ENCODE measurements at regions not wholly inside any gene's neighbourhood (a gene's known extent, or its start where the extent isn't known, plus 50 kb on each side); places are given as distances from the start of the nearest gene placed in this dataset.
A peak's percentile ranks its signal among the peaks of the same experiment; 100 is the strongest.

DNA sequence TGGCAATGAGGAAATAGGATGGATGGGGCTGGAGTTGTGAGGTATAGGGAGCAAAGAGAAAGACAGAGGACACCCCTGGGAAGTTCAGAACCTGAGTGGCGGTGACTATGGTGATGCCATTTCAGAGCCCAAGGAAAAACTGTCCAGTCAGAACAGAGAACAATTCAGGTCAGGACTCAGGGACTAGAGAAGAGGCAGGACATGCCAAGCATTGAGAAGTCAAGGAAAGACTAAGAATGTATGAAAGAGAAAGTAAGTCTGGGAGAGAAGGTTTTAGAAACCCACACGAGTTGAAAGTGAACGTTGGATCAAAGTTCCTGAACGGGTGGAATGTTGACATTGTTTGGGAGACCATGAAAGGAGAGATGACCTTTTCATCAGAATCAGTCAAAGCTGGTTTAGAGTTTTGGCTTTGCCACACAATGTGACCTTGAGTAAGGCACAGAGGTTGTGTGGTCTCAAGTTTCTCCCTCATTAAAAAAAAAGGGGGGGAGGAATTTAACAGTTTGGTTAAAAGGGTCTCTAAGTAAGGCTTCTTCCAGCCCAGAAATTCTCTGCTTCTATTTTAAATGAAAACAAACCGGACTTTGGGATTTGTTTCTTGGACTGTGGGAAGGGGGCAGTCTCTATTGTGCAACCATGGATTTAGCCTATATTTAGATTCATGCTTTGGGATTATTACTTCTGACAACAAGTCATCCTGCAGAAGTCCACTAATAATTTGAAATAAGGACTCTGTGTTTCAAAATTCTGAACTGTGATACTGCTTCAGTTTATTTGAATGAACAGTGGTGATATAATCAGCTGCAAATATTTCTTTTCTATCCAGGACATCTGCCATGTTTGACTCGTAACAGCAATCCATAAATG, 315.9 kb upstream of the TBL1XR1 start:
- no peak for DNase-seq (ENCODE audit: low spot score)

DNA sequence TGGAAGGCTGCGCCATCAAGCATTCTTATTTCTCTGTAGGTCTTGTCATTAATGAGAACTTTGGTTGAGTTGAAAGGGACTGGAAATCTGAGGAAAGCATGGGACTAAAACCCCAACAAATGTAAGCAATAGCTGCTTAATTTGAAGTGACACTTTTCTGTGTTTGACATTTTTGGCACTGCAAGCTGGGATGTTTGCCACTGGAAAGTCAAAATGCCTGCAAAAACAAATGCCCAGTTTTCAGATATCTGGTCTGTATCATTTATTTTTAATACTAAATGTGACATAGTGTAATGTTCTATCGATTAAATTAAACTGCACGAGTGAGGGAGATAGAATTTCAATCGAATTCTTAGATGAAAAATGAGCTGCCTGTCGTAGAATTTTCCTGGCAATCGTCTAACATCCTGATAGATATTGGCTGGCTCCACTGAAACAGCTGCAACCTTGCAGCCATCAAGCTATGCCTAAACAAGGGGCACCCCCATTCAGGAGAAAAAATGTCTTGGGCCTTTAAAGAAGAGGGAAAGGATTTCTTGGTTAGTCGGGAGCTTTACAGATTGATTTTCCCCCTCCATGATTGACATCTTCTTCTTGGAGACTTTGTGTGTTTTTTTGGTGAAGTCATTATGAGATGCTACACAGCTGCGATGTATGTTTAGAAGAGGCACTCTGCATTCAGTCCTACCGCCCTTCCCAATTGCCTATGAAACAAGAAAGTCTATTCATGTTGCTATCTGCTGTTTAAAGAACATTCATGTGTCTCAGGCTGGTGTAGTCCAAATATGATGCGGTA, 316.7 kb upstream of the TBL1XR1 start:
- DNase-seq (ENCODE audit: low spot score) = no peak

DNA sequence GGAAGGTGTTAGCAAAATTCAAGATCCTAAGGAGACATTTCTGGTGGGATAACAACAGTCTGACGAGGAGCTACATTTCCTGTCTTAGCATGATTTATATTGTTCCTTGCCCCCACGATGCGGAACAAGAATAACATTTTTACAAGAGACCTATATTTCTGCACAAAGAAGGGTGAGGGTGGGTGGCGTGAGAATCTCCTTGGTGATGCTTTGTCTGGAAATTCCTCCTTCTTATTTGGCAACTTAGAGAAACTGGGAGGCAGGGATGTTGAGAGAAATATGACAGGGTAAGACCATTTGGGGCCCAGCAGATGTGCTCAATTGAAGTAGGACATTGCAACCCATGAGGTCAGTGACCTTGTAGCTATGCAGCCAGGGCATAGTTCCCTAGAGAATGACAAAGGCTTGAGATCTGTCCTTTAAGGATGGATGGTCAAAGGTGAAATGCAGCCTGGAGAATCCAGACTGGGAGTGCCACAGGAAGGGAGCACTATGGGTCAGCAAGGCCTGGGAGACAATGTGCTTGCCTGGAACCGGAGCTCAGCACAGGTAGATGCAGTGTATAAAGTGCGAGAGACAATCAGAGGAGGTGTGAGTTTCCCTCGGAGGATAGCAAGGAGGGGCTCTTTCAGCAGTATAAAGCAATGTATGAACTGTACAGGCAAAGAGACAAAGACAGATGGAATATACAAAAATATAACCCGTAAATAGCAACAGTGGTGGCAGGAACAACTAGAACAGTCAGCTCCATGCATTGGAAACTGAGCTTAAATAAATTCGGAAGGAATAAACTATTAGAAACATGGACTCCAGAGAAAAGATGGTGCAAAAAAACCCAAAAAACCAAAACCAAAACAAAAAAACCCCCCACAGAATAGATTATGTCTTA, 317.6 kb upstream of the TBL1XR1 start:
- no peak for DNase-seq (ENCODE audit: low spot score)

DNA sequence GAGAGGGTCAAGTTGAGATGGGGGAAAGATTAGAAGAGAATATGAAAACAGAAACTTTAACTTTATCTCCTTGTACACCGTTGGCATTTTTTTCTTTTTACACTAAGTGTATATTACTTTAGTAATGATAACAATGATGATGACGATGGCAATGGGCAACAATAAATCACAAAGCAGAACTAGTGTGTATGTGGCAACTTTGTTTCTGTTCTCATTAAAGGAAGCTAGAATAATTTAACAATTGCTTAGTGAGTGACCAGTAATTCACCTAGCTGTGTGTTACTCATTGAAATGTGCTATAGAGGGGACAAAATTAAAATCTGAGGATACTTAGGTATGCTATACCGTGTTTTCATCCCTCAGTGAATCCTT, 318.5 kb upstream of the TBL1XR1 start:
- DNase-seq (ENCODE audit: low spot score) = no peak

DNA sequence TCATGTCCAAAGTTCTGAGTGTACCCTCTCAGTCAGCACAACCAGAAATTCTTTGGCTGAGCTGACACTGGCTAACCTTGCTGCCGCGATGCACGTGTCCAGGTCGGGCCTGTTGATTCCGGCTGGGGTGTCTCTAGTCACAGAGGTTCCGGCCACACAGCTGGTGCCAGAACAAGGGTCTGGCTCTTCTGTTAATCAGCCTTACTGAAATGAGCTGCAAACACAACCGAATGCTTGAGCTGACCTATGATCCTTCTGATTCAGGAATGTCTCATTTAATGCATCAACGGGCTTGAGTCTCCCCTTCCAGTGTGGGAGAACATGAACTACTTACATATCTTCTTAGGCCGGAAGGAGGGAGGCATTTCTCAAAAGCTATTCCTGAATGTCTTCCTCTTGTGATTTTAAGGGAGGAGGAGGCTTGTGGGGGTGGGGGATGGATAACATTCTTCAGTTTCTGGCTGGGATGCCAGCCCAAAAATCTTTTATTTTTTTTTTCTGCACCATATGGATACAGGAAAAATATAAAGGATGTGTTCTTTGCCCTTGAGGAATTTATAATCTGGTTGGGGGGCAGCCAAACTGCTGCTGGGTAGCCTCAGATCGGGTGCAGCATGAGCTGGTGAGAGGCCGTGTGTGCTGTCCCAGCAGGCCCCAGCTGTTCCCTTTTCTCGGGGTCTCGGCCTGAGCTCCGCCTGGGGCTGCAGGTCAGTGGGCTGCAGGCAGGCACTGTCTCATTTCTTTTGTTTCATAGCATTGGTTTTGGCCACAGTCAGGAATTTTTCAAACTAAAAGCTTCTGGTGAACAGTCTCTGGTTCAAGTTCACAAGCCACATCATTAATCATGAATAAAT, 319.1 kb upstream of the TBL1XR1 start:
- DNase-seq (ENCODE audit: low spot score) = no peak

DNA sequence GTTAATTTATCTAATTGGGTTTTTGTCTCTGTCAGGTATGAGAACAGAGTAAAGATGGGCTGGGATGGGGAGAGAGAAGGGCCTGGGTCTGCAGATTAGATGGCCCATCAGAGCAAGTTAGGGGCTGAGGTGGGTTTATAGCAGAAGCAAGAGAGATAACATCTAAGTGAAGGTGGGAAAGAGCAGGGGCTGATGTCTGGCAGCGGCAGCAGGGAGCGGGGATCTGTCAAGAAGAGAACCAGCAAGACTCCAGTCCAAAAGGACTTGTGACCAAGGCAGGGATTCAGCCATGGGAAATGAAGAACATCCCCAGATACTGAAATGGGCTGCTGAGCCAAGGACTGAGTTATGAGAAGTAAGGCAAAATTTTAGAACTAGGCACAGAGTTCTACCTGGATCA, 320.6 kb upstream of the TBL1XR1 start:
- DNase-seq (ENCODE audit: low spot score) = no peak

DNA sequence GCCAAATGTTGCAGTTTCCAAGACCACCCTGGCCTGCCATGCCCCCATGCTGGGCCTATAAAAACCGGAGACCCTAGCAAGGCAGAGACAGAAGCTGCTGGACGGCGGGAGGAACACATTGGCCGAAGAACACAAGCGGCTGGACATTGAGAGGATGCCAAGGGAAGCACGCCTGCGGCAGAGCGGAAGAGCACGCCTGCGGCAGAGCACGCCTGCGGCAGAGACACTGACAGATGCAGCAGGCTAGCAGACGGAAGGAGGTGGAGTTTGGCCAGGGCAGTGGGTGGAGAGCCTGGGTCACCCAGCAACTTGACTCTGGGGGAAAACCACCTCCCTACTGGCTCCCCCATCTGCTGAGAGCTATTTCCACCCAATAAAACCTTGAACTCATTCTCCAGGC, 322.3 kb upstream of the TBL1XR1 start:
- no peak for DNase-seq (ENCODE audit: low spot score)

DNA sequence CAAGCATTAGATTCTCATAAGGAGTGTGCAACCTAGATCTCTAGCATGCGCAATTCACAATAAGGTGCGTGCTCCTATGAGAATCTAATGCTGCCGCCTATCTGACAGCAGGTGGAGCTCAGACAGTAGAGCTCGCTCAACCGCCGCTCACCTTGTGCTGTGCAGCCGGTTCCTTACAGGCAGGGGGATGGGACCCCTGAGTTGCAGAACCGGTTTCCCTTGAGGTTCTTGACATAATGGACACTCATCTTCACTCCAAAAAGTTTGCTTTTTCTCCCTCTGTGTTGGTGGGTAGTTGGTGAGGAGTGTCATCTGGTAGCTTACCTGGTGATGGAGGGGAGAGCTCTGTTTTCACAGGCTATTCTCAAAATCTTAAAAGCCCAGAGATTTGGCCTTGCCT, 324.0 kb upstream of the TBL1XR1 start:
- peak; percentile 80 for DNase-seq (ENCODE audit: low spot score)

DNA sequence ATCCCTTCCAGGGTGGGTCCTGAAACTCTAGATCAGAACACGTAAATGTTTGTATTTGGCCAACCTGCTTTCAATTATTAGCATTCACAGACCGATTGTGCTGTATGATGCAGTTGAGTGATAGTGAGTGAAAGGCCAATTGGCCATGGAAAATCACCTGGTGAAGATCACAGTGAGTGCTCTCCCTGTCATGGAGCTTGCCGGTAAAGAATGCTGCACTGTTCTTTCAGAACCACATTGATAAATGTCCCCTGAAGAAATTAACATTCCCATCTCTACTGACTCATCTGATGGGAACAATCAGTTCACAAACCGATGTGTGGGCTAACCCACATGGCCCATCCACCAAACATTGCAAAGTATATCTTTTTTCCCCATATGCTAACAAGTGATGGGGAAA, 324.8 kb upstream of the TBL1XR1 start:
- no peak for DNase-seq (ENCODE audit: low spot score)

DNA sequence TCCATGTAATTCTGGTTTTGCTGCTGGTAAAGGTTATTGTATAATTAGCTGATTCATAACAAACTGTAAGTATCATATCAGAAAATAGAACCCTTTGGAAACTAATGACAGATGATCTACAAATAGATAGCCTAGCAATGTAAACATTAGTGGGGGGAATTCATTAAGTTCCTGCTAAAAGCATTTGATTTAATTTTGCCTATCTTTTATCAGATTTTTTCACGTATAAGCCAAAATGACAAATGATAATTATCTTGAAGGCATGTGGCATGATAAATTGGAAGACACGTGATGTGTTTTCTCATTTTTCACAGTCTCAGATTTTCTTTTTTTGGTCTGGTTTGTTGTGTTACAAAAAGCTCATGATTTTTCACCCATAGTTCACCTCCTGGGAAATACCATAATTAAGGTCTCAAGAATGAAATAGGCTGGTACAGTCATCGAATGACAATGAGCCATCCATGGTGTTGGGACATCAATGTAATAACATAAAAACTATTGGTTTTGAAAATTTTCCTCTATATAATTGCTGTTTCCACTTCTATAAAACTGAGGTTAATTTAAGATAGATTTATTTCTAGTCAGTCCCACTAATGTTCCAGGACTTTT, 325.9 kb upstream of the TBL1XR1 start:
- no peak for DNase-seq (ENCODE audit: low spot score)

DNA sequence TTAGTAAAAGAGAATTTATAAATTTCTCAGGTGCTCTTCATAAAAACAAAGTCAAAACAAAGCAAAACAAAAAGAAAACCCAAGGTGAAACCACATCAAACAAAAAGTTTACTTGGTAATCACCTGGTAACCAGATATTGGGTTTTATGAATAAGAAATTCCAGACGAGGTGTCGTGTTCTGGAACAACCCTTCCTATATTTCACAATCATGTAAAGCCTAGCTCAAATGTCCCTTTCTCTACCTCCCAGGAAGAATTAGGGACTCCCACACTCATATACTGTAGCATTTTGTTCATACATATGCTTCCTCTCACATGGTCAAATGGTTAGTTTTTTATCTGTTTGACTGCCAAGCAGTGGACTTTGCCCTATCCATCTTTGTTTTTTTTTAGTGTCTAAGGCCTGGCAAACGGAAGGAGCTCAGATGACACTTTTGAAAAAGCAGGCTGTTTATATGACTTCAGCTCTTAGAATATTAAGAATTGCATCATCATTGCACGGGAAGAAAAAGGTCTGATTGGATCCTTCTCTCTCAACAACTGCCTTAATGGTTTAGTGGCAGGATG, 326.7 kb upstream of the TBL1XR1 start:
- DNase-seq (ENCODE audit: low spot score) = no peak

DNA sequence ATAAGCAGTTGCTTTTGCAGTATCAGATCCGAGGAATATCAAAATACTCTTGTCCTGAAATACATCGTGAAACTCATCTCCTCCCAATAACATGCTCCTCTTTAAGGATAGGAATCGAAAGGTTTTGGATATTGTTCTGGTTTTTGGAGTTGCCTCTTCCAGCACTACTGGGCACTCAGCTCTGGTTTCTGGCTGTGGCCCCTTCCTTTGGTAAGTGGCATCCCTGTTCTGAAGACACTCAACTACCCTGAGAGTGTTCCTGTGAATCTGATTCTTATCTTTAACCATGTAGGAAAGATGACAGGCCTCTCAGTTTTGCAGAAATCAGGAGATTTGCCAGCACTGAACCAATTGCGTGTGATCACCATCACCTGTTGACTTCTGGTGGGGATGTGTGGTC, 327.5 kb upstream of the TBL1XR1 start:
- no peak for DNase-seq (ENCODE audit: low spot score)

DNA sequence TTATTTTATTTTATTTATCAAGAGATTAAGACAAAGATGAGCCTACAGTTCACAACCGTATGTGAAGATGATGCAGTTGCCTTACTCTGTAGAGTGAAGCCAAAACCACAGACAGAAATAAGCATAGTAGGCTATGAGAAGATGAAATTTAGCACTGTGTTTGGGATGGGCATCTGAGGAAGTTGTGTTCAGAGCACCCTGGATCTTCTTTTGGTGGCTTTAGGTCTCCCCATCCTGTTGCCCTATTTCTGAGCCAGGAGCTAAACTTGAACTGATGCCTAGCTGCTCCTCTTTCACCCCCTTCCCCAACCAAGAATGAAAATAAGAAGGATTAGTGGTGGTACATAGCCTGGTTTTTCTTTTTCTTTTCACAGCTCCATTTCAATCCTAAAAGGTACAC, 328.1 kb upstream of the TBL1XR1 start:
- DNase-seq (ENCODE audit: low spot score) = no peak

DNA sequence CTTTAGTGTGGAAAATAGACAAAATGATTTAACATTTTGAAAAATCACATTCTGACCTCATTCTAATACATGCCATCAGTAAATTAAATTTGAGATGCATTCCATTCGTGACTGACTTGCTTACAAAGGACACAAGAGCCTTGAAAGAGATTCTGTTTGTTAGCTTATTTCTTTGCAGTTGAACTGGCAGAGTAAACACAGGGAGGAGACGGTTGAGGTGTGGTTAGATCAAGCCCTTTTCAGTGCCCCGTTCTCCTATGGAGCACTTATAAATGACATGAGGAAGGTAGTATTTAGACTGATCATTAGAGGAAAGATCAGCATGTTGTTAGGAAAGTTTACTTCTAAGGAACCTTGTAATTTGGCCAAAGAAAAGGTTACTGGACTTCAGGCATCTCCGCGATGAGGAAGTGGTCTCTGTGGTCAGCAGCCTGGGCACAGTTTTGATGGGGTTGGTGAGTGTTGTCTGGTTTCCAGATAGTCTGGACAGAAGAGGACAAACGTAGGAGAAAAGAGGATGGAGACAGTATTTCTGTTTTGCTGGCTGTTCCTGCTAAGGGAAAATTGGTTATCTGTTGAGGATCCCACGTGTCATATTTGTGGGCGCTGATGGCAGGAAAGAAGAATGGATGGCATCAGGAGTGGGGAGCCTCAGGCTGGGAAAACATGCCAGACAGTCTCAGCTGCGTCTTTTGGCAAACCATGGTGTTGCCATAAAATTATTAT, 328.9 kb upstream of the TBL1XR1 start:
- DNase-seq (ENCODE audit: low spot score) = no peak

DNA sequence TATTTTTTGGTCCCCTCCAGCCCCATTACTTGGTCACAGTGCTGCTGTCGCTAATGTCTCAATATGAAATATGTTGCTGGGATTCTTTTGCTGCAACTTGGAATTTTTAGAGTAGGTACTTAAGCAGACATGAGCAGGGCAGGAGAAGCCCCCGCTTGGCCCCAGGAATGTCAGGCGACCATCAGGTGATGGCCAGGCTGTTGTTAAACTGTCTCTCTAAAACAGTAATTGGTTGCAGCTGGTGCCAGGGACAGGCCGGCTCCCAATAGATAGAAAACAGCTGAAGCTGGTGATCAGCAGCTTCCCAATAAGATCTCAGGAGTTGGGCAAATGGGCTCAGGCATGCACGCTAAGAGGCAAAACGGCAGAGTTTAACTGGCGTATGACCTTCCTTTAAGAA, 329.9 kb upstream of the TBL1XR1 start:
- no peak for DNase-seq (ENCODE audit: low spot score)

DNA sequence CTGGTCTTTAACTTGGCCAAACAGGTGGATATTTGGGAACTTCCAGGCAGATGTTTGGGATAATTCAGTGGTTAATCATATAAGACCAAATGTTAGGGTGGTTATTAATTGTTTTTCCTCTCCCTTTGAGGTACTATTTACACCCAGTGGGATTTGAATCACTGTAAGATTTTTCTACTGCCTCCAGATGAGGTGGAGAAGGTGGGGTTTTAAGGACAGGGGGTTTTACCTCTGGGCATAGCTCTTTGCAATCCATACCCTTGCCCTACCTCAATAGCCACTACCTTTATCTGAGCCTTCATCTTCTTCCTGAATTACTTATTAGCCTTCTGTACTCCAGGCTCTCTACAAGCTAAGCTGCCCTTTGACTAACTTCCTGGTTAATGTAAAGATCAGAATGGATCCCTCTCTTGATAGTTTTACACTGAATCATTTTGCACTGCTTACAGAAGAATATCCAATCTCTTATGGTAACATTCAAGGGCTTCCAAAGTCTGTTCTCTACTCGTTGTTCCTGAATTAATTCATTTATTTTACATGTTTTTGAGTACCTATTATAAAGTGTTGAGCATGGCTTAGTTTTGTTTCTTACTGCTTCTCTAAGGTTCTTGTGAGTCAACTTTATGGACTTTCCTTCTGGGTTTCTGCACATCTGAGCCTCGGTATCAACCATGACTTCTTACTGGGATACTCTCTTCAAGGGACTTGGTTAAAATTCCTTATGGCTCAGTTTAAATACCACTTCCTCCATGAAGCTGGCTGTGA, 331.2 kb upstream of the TBL1XR1 start:
- DNase-seq (ENCODE audit: low spot score) = no peak

DNA sequence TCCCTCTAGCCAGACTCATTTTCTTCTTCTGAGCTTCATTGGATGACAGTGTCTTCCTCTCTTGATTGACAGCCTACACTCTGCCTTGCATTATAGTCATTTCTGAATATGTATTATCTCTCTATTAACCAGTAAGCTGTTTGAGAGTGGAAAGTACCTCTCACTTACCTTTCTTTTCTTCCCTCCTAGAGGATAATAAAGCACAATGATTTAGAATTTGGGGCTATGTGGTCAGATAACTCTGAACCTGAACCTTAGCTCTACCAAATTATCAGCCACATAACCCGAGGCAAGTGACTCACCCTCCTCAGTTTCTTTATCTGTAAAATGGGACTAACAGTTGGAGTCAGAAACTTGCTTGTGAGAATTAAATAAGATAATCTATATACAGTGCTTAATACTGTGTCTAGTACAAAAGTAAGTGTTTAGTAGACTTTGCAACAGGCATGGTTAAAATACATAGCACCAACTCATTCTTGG, 331.8 kb upstream of the TBL1XR1 start:
- no peak for DNase-seq (ENCODE audit: low spot score)

DNA sequence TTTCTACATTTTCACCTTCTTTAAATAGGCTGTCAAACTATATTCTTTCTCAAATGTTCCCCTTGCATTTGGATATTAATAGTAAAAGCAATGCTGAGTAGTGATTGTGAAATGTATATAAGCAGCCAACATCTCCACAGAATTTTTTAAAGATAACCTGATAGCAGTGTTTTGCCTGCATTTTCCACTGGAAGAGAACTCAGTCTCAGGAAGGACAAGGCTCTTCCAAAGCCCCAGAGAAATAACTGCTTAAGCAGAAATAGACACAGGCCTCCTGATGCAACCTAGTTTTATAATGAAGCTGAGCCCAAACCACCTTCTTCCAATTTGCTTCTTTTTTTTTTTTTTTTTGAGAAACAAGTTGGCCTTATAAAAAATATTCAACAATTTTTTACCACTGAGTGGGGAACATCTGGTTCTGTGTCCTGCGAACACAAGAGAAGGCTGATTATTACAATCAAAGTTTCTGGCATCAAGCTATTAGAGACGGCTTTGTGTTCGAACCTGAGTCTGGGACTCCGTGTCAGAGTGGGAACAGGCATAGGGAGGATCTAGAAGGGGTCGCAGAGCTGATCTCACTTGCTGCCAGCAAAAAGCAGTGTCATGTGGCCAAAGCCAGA, 332.5 kb upstream of the TBL1XR1 start:
- no peak for DNase-seq (ENCODE audit: low spot score)
